ENCODE measurements at regions not wholly inside any gene's neighbourhood (a gene's known extent, or its start where the extent isn't known, plus 50 kb on each side); places are given as distances from the start of the nearest gene placed in this dataset.

- Histone ChIP-seq H3K4me3 (no peak overlapping the region), H3K79me2 (replicated peaks; ENCODE audit: insufficient read depth) (no peaks in the 10 kb centered on the region), H3K36me3 (ENCODE audit: insufficient read depth) (no peaks in the 10 kb centered on the region), H3K4me2 (no peak overlapping the region), H3F3A (replicated peaks; ENCODE audit: low read depth) (no peaks in the 10 kb centered on the region), H3K4me1 (ENCODE audit: insufficient read depth) (no peaks in the 10 kb centered on the region), H3K27ac (ENCODE audit: low read depth) (no peak overlapping the region), H2AFZ (no peak overlapping the region), H4K20me1 (replicated peaks; ENCODE audit: insufficient read depth) (no peaks in the 10 kb centered on the region), H3K9me2 (ENCODE audit: insufficient read depth) (peaks cover 22% of the 10 kb centered on the region), H3K27me3 (ENCODE audit: insufficient read depth) (no peaks in the 10 kb centered on the region)
- ATAC-seq (no peak), DNase-seq (ENCODE audit: low spot score) (no peak)
- no peak overlapping the region for H3K4me3 Mint-ChIP-seq
- H3K4me1 Mint-ChIP-seq, result no peaks in the 10 kb centered on the region; the same call in 2 of the 3 replicates
- peaks cover 6% of the 10 kb centered on the region; the same call in 2 of the 3 replicates for H3K36me3 Mint-ChIP-seq (ENCODE audit: low read depth)
- TF ChIP-seq REST (IDR thresholded peaks at IDR 0.05; ENCODE audit: unreplicated experiment) (no peak), ZNF331 (CRISPR knock-in tag; IDR thresholded peaks at IDR 0.05; ENCODE audit: low read depth) (no peak), ETS1 (IDR thresholded peaks at IDR 0.05) (no peak), CTCF (conservative IDR thresholded peaks at IDR 0.05; ENCODE audit: low read depth in 2 of 2) (no peak), POLR2AphosphoS5 (IDR thresholded peaks at IDR 0.05; ENCODE audit: low read depth) (no peak), ZNF462 (CRISPR knock-in tag; IDR thresholded peaks at IDR 0.05) (no peak), JUNB (IDR thresholded peaks at IDR 0.05; ENCODE audit: unreplicated experiment) (no peak), EZH2 (IDR thresholded peaks at IDR 0.05; ENCODE audit: low read depth, unreplicated experiment) (no peak), ZNF114 (CRISPR knock-in tag; IDR thresholded peaks at IDR 0.05) (no peak), STAT1 (IDR thresholded peaks at IDR 0.05; ENCODE audit: unreplicated experiment) (no peak), NANOG (IDR thresholded peaks at IDR 0.05; ENCODE audit: borderline replicate concordance) (no peak), CREB1 (CRISPR knock-in tag; IDR thresholded peaks at IDR 0.05; ENCODE audit: low read depth) (no peak), EZH2phosphoT487 (IDR thresholded peaks at IDR 0.05; ENCODE audit: unreplicated experiment) (no peak)
- H3K27me3 Mint-ChIP-seq (ENCODE audit: insufficient read depth, low read depth, poor library complexity), result peaks cover 2% of the 10 kb centered on the region
- peaks cover 2% of the 10 kb centered on the region; the same call in 1 of the 3 replicates for H3K9me3 Mint-ChIP-seq
- H3K27ac Mint-ChIP-seq, result no peak overlapping the region
Observed at GRCh38 chr6:14743144-14743473, 502.8 kb upstream of the JARID2 start.
